ENCODE measurements at regions not wholly inside any gene's neighbourhood (a gene's known extent, or its start where the extent isn't known, plus 50 kb on each side); places are given as distances from the start of the nearest gene placed in this dataset.
"Not testable (repeated sequence)": the region's sequence is repeated elsewhere in the genome, so short reads cannot be mapped to it uniquely, and the experiment has no call there.

DNA sequence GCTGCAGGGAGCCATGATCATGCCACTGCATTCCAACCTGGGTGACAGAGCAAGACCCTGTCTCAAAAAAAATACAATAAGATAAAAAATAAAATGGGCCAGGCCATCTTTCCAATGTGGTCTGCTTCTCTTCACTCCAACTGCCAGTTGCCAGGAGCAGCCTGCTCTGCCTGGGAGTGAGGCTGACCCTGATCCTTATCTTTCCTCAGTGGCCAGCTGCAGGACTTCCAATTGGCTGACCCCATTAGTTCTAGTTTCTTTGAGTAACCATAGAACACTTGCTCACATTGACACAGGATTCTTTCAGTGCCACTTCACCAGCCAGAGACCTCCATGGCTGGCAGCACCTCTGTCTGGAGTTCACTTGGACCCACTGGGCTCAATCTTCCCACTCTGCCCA lies 258.6 kb downstream of the MID1IP1 start:
- Histone ChIP-seq H3K4me1 (peaks cover 0 to 25% (median 9%) of the 10 kb centered on the region in 3 donors), H3K27me3 (no peaks in the 10 kb centered on the region), H3K4me3 (no peak overlapping the region), H3K36me3 (no peaks in the 10 kb centered on the region), H3K9me3 (no peaks in the 10 kb centered on the region), H3K27ac (no peak overlapping the region)
- intact Hi-C loops (cut with DNase I): no loop called here
- DNase-seq (no peak), ATAC-seq (no peak), FAIRE-seq (no peak)
- TF ChIP-seq, protein P1, sequence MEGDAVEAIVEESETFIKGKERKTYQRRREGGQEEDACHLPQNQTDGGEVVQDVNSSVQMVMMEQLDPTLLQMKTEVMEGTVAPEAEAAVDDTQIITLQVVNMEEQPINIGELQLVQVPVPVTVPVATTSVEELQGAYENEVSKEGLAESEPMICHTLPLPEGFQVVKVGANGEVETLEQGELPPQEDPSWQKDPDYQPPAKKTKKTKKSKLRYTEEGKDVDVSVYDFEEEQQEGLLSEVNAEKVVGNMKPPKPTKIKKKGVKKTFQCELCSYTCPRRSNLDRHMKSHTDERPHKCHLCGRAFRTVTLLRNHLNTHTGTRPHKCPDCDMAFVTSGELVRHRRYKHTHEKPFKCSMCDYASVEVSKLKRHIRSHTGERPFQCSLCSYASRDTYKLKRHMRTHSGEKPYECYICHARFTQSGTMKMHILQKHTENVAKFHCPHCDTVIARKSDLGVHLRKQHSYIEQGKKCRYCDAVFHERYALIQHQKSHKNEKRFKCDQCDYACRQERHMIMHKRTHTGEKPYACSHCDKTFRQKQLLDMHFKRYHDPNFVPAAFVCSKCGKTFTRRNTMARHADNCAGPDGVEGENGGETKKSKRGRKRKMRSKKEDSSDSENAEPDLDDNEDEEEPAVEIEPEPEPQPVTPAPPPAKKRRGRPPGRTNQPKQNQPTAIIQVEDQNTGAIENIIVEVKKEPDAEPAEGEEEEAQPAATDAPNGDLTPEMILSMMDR (IDR thresholded peaks at IDR 0.05): no peak

DNA sequence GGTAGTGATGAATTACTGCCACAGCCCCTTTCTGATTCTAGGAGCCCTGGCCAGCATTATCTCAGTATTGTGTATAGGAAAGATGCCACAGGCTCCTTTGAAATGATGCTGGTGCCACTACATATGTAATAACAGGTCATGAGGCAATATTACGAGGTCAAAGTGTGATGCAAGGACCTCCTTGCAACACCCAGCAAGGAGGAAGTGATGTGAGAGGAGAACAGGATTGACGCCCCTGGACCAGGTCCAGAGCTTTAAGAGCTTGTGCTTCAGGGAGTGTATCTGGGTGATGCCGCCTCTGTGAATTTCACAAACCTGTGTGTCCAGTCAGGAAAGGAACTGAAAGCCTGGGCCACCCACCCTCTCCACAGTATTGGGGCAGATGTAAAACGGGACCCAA lies 261.8 kb downstream of the MID1IP1 start:
- FAIRE-seq (no peak), DNase-seq (peak in 4 of 6 donors; percentile 58 to 81 (median 64)), ATAC-seq (peak; percentile 54 to 75 (median 73))
- H3K36me3 ChIP-seq: no peaks in the 10 kb centered on the region
- WGBS, 2 donors: 35 to 48% methylated on average over 4 of the region's 4 CpGs
- intact Hi-C loops (cut with DNase I): no loop called here
- no peaks in the 10 kb centered on the region for H3K9me3 ChIP-seq
- peaks cover 0 to 23% (median 9%) of the 10 kb centered on the region in 3 donors for H3K4me1 ChIP-seq
- TF ChIP-seq, protein P1 (IDR thresholded peaks at IDR 0.05): no peak
- no peak overlapping the region for H3K4me3 ChIP-seq
- peak overlapping the region in 3 of 4 donors; percentile 19 to 44 (median 27) for H3K27ac ChIP-seq
- H3K27me3 ChIP-seq: no peaks in the 10 kb centered on the region

DNA sequence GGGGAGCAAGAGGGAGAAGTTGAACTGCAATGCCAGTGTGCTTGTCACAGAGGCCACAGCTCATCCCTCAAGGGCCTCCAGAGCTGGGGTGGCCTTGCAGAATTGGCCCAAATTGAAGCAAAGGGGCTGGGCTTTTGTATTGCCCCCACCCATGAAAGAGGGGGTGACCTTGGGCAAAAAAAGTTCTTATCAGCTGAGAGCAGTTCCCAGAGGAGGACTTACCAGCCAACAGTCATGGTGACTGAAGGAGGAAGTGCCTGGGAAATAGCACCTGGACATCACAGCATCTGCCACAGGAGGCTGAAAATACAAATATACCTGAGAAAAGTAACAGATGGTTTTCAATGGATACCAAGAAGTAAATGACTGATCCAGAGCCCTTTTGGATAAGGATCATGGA lies 262.4 kb downstream of the MID1IP1 start:
- DNase-seq: peak in 4 of 6 donors; percentile 41 to 83 (median 76)
- H3K27ac ChIP-seq: peak overlapping the region in 3 of 4 donors; percentile 19 to 44 (median 27)
- intact Hi-C loops (cut with DNase I): no loop called here

DNA sequence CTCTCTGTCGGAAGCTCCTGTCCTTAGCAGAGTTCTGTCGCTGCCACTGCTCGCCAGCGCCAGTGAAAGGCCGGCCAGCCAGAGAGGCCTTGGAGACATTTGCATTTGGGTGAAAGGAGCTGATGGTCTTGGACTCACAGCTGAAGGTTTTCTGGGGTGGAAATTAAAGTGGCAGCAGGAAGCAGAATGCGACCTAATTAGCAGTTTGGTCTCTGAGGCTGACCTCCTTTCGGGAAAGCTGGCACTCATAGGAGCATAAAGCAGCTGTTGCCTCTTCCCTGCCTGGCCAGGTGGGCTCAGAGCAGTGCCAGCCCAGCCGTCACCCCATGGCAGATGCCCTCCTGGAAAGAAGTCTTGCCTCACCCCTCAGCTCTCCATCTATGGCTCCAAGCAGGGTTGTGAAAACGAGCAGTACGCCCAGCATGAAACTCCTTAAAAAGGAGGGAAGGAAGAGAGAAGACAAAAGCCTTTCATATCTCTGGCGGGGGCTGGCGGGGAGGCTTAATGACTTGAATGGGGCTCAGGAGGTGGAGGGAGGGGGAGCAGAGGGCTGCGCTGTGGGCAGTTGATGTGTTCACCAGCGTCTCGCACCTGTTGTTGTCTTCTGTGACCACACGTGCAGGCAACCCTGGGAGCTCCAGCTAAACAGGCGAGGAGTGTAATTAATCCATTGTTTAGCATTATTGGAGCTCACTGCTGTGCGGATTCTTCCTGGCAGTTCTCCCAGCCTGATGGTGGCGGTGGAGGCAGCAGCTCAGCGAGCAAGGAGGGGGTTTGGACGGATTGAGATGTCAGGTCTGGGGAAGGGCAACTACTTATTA lies 264.0 kb downstream of the MID1IP1 start:
- DNase-seq (no peak), FAIRE-seq (no peak), ATAC-seq (no peak)
- intact Hi-C loops (cut with DNase I): no loop called here
- TF ChIP-seq, protein P1 (IDR thresholded peaks at IDR 0.05): no peak
- peaks cover 0 to 23% (median 9%) of the 10 kb centered on the region in 3 donors for H3K4me1 ChIP-seq
- H3K36me3 ChIP-seq: no peaks in the 10 kb centered on the region
- 49 to 50% methylated on average over 21 of the region's 21 CpGs for WGBS, 2 donors
- H3K27ac ChIP-seq: peak overlapping the region in 3 of 4 donors; percentile 10 to 55 (median 46)
- no peak overlapping the region for H3K4me3 ChIP-seq
- no peaks in the 10 kb centered on the region for H3K9me3 ChIP-seq
- no peaks in the 10 kb centered on the region for H3K27me3 ChIP-seq

More for the DNA sequence above, 262.4 kb downstream of the MID1IP1 start:
- FAIRE-seq: no peak
- peak; percentile 71 to 89 (median 80) for ATAC-seq
- Histone ChIP-seq H3K36me3 (no peaks in the 10 kb centered on the region), H3K27me3 (no peaks in the 10 kb centered on the region), H3K9me3 (no peaks in the 10 kb centered on the region), H3K4me3 (no peak overlapping the region), H3K4me1 (peaks cover 0 to 23% (median 9%) of the 10 kb centered on the region in 3 donors)
- TF ChIP-seq, protein P1 (IDR thresholded peaks at IDR 0.05): no peak

DNA sequence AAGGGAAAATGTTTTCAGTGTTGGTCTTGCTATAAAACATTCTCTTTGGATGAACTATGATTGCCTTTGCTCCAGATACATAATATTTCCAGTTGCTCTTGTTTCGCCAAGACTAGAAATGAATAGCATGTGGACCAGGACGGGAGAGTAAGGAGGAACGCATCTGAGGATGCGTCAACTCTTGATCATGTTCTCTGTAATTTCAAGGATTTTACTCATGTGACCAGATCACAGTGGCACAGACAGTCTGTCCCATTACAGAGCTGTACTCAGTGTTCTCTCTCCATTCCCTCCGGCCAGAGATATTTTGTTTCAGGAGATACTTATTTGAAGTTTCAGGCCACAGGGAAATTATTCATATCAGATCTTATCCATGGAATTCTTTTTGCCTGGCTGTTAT lies 266.6 kb downstream of the MID1IP1 start:
- intact Hi-C loops (cut with DNase I): no loop called here
- 93 to 99% methylated on average over 5 of the region's 5 CpGs for WGBS, 2 donors
- Histone ChIP-seq H3K27ac (no peak overlapping the region), H3K36me3 (no peaks in the 10 kb centered on the region), H3K9me3 (no peaks in the 10 kb centered on the region), H3K4me3 (no peak overlapping the region), H3K4me1 (peaks cover 0 to 17% (median 9%) of the 10 kb centered on the region in 3 donors), H3K27me3 (no peaks in the 10 kb centered on the region)
- ATAC-seq (no peak), FAIRE-seq (no peak), DNase-seq (no peak)
- TF ChIP-seq, protein P1 (IDR thresholded peaks at IDR 0.05): no peak

DNA sequence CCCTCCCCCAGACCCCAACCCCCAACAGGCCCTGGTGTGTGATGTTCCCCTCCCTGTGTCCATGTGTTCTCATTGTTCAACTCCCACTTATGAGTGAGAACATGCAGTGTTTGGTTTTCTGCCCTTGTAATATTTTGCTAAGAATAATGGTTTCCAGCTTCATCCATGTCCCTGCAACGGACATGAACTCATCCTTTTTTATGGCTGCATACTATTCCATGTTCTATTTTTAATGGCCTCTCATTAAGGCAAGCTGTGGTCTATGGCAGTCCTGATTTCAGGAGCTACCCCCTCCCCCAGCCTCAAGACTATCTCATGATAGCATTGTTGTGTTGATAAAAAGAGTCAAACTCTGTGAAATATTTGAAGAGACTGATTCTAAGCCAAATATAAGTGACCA lies 267.4 kb downstream of the MID1IP1 start:
- DNase-seq; FAIRE-seq; ATAC-seq; H3K27me3 ChIP-seq; H3K27ac ChIP-seq; intact Hi-C loops (cut with DNase I); H3K9me3 ChIP-seq; H3K36me3 ChIP-seq; H3K4me3 ChIP-seq: not testable (repeated sequence)
- 73 to 93% methylated on average over 1 of the region's 1 CpG for WGBS, 2 donors
- peaks cover 0 to 12% (median 9%) of the 10 kb centered on the region in 3 donors for H3K4me1 ChIP-seq
